Mucosa of rectum (tissue), 2 donors: ENCODE measurements at regions not wholly inside any gene's neighbourhood (a gene's known extent, or its start where the extent isn't known, plus 50 kb on each side); places are given as distances from the start of the nearest gene placed in this dataset.

Experiments used
- H3K27ac ChIP-seq, 2 donors: one replicate each; pipeline ENCODE4 v1.7.0; 2013; ENCODE audit warnings: inconsistent platforms in 2 of 2, low read depth in 2 of 2, low read length in 2 of 2
- H3K27me3 ChIP-seq, 2 donors: one replicate each; pipeline ENCODE4 v1.7.0; 2013; ENCODE audit warnings: low read length in 2 of 2; ENCODE audit not compliant: control insufficient read depth in 2 of 2, insufficient read depth in 2 of 2
- H3K36me3 ChIP-seq, 2 donors: one replicate each; pipeline ENCODE4 v1.7.0; 2013; ENCODE audit warnings: low read length in 2 of 2; ENCODE audit not compliant: control insufficient read depth in 2 of 2, insufficient read depth in 2 of 2
- H3K4me1 ChIP-seq, 2 donors: one replicate each; pipeline ENCODE4 v1.7.0; 2013; ENCODE audit warnings: low read length in 2 of 2, mild to moderate bottlenecking in 1 of 2; ENCODE audit not compliant: control insufficient read depth in 2 of 2, insufficient read depth in 2 of 2
- H3K4me3 ChIP-seq, 2 donors: one replicate each; pipeline ENCODE4 v1.7.0; 2013; ENCODE audit warnings: low read length in 2 of 2
- H3K9ac ChIP-seq, 2 donors: one replicate each; pipeline ENCODE4 v1.7.0; 2013; ENCODE audit warnings: low read length in 2 of 2, low read depth in 1 of 2, mild to moderate bottlenecking in 1 of 2
- H3K9me3 ChIP-seq, 2 donors: one replicate each; pipeline ENCODE4 v1.7.0; 2013; ENCODE audit warnings: low read length in 2 of 2; ENCODE audit not compliant: control insufficient read depth in 2 of 2
- donor health status: healthy.
- donor health status: Normal muscosa, but diverticular disease.

- H3K9me3 ChIP-seq: no peaks in the 10 kb centered on the region
- H3K9ac ChIP-seq: peak overlapping the region; percentile 52 to 60
- no peaks in the 10 kb centered on the region for H3K36me3 ChIP-seq
- peak overlapping the region; percentile 59 to 71 for H3K4me3 ChIP-seq
- peak overlapping the region; percentile 71 to 75 for H3K27ac ChIP-seq
- no peaks in the 10 kb centered on the region for H3K27me3 ChIP-seq
- no peaks in the 10 kb centered on the region for H3K4me1 ChIP-seq
Measured at GRCh38 chrX:10833299-10834169, 213.1 kb upstream of the MID1 start.

- Histone ChIP-seq H3K9ac (no peak overlapping the region), H3K4me1 (no peaks in the 10 kb centered on the region), H3K9me3 (no peaks in the 10 kb centered on the region), H3K36me3 (no peaks in the 10 kb centered on the region), H3K4me3 (no peak overlapping the region), H3K27ac (no peak overlapping the region), H3K27me3 (peaks cover 0 to 2% of the 10 kb centered on the region in 2 donors)
Measured at GRCh38 chrX:10841579-10841978, 221.2 kb upstream of the MID1 start.

GRCh38 chrX:10842646-10843045 lies 222.3 kb upstream of the MID1 start:
- Histone ChIP-seq H3K27ac (no peak overlapping the region), H3K9ac (no peak overlapping the region), H3K4me1 (no peaks in the 10 kb centered on the region), H3K9me3 (no peaks in the 10 kb centered on the region), H3K4me3 (no peak overlapping the region), H3K36me3 (no peaks in the 10 kb centered on the region), H3K27me3 (peaks cover 0 to 2% of the 10 kb centered on the region in 2 donors)

- no peak overlapping the region for H3K27ac ChIP-seq
- no peaks in the 10 kb centered on the region for H3K9me3 ChIP-seq
- H3K4me1 ChIP-seq: no peaks in the 10 kb centered on the region
- H3K4me3 ChIP-seq: no peak overlapping the region
- no peak overlapping the region for H3K9ac ChIP-seq
- H3K27me3 ChIP-seq: no peaks in the 10 kb centered on the region
- no peaks in the 10 kb centered on the region for H3K36me3 ChIP-seq
Measured at GRCh38 chrX:10847333-10847732, 226.9 kb upstream of the MID1 start.

- Histone ChIP-seq H3K4me1 (no peaks in the 10 kb centered on the region), H3K27ac (no peak overlapping the region), H3K36me3 (no peaks in the 10 kb centered on the region), H3K9ac (no peak overlapping the region), H3K9me3 (no peaks in the 10 kb centered on the region), H3K4me3 (no peak overlapping the region), H3K27me3 (no peaks in the 10 kb centered on the region)
Measured at GRCh38 chrX:10851809-10852208, 231.4 kb upstream of the MID1 start.

- no peak overlapping the region for H3K9ac ChIP-seq
- no peak overlapping the region for H3K27ac ChIP-seq
- no peaks in the 10 kb centered on the region for H3K36me3 ChIP-seq
- H3K4me1 ChIP-seq: no peaks in the 10 kb centered on the region
- H3K27me3 ChIP-seq: no peaks in the 10 kb centered on the region
- no peak overlapping the region for H3K4me3 ChIP-seq
- H3K9me3 ChIP-seq: no peaks in the 10 kb centered on the region
Measured at GRCh38 chrX:10854594-10854993, 234.2 kb upstream of the MID1 start.

- no peaks in the 10 kb centered on the region for H3K4me1 ChIP-seq
- H3K9me3 ChIP-seq: no peaks in the 10 kb centered on the region
- H3K27me3 ChIP-seq: no peaks in the 10 kb centered on the region
- H3K9ac ChIP-seq: no peak overlapping the region
- no peak overlapping the region for H3K4me3 ChIP-seq
- H3K27ac ChIP-seq: no peak overlapping the region
- H3K36me3 ChIP-seq: no peaks in the 10 kb centered on the region
Measured at GRCh38 chrX:10855845-10856244, 235.5 kb upstream of the MID1 start.

GRCh38 chrX:10856797-10857196 lies 236.4 kb upstream of the MID1 start:
- H3K4me1 ChIP-seq: no peaks in the 10 kb centered on the region
- no peak overlapping the region for H3K27ac ChIP-seq
- no peaks in the 10 kb centered on the region for H3K9me3 ChIP-seq

GRCh38 chrX:10859353-10859752 lies 239.0 kb upstream of the MID1 start:
- Histone ChIP-seq H3K27me3 (no peaks in the 10 kb centered on the region), H3K9ac (no peak overlapping the region), H3K9me3 (no peaks in the 10 kb centered on the region), H3K4me3 (no peak overlapping the region), H3K27ac (no peak overlapping the region), H3K36me3 (no peaks in the 10 kb centered on the region), H3K4me1 (no peaks in the 10 kb centered on the region)

More at GRCh38 chrX:10856797-10857196, 236.4 kb upstream of the MID1 start:
- no peak overlapping the region for H3K9ac ChIP-seq
- H3K27me3 ChIP-seq: no peaks in the 10 kb centered on the region
- H3K36me3 ChIP-seq: no peaks in the 10 kb centered on the region
- no peak overlapping the region for H3K4me3 ChIP-seq

- Histone ChIP-seq H3K4me3 (no peak overlapping the region), H3K27ac (no peak overlapping the region), H3K9ac (no peak overlapping the region), H3K27me3 (no peaks in the 10 kb centered on the region), H3K4me1 (no peaks in the 10 kb centered on the region), H3K36me3 (no peaks in the 10 kb centered on the region), H3K9me3 (no peaks in the 10 kb centered on the region)
Measured at GRCh38 chrX:10875995-10876394, 235.1 kb upstream of the HCCS start.
